ENCODE measurements at regions not wholly inside any gene's neighbourhood (a gene's known extent, or its start where the extent isn't known, plus 50 kb on each side); places are given as distances from the start of the nearest gene placed in this dataset.

- Mint-ChIP-seq H3K9me3 (ENCODE audit: low read depth) (no peaks in the 10 kb centered on the region), H3K36me3 (ENCODE audit: low read depth) (no peaks in the 10 kb centered on the region), H3K27ac (no peak overlapping the region), H3K4me3 (no peak overlapping the region), H3K4me1 (no peaks in the 10 kb centered on the region), H3K27me3 (no peaks in the 10 kb centered on the region)
- no peak for DNase-seq
- ChIA-PET CTCF (no interaction called here), POLR2A (no interaction called here)
- no peak for ATAC-seq
- intact Hi-C loops (cut with DNase I, micrococcal nuclease): no loop called here
Observed at GRCh38 chr14:85728476-85729065, 198.6 kb downstream of the FLRT2 start.

GRCh38 chr14:85714069-85714468 lies 184.1 kb downstream of the FLRT2 start:
- H3K27ac Mint-ChIP-seq: no peak overlapping the region
- no peak for DNase-seq
- no peaks in the 10 kb centered on the region for H3K36me3 Mint-ChIP-seq (ENCODE audit: low read depth)
- CTCF ChIA-PET: no interaction called here
- POLR2A ChIA-PET: no interaction called here
- H3K27me3 Mint-ChIP-seq: no peaks in the 10 kb centered on the region
- H3K4me3 Mint-ChIP-seq: no peak overlapping the region
- intact Hi-C loops (cut with DNase I, micrococcal nuclease): no loop called here
- ATAC-seq: no peak
- no peaks in the 10 kb centered on the region for H3K4me1 Mint-ChIP-seq
- H3K9me3 Mint-ChIP-seq (ENCODE audit: low read depth): peaks cover 3% of the 10 kb centered on the region

GRCh38 chr14:85711620-85712019 lies 181.7 kb downstream of the FLRT2 start:
- no peaks in the 10 kb centered on the region for H3K36me3 Mint-ChIP-seq (ENCODE audit: low read depth)
- ATAC-seq (no peak), DNase-seq (no peak)
- no peak overlapping the region for H3K4me3 Mint-ChIP-seq
- H3K9me3 Mint-ChIP-seq (ENCODE audit: low read depth): peaks cover 2% of the 10 kb centered on the region
- CTCF ChIA-PET: interaction anchor here (1.2 kb wide), 1 partner anchor 12 kb away, joined by 3 read pairs; no protein-coding TSS in a partner anchor
- H3K27ac Mint-ChIP-seq: no peak overlapping the region
- H3K27me3 Mint-ChIP-seq: no peaks in the 10 kb centered on the region
- H3K4me1 Mint-ChIP-seq: no peaks in the 10 kb centered on the region
- POLR2A ChIA-PET: no interaction called here
- intact Hi-C loops (cut with DNase I, micrococcal nuclease): no loop called here
